ENCODE measurements at regions not wholly inside any gene's neighbourhood (a gene's known extent, or its start where the extent isn't known, plus 50 kb on each side); places are given as distances from the start of the nearest gene placed in this dataset.
"Not testable (repeated sequence)": the region's sequence is repeated elsewhere in the genome, so short reads cannot be mapped to it uniquely, and the experiment has no call there.

GRCh38 chrX:106484233-106484632 is 127.5 kb upstream of the RADX start:
- no peak for ATAC-seq
- TF ChIP-seq PATZ1 (CRISPR knock-in tag; IDR thresholded peaks at IDR 0.05; ENCODE audit: borderline replicate concordance): no peak
- no peak for TF ChIP-seq TSHZ2 (CRISPR knock-in tag; IDR thresholded peaks at IDR 0.05)
- TF ChIP-seq RARB (CRISPR knock-in tag; IDR thresholded peaks at IDR 0.05): no peak
- TF ChIP-seq ZC3H10 (CRISPR knock-in tag; IDR thresholded peaks at IDR 0.05): no peak
- no peak for TF ChIP-seq ZNF565 (CRISPR knock-in tag; conservative IDR thresholded peaks at IDR 0.05; ENCODE audit: low read depth)
- TF ChIP-seq CSDC2 (CRISPR knock-in tag; IDR thresholded peaks at IDR 0.05): no peak
- no peak for TF ChIP-seq PPARA (CRISPR knock-in tag; IDR thresholded peaks at IDR 0.05; ENCODE audit: borderline replicate concordance)

- not testable (repeated sequence) for ATAC-seq
These were observed 118.5 kb upstream of the RADX start for GRCh38 chrX:106493210-106493816.

GRCh38 chrX:106499473-106499872 is 112.3 kb upstream of the RADX start:
- no peak for ATAC-seq
- TF ChIP-seq CSRNP3 (CRISPR knock-in tag; IDR thresholded peaks at IDR 0.05): no peak
- TF ChIP-seq ZNF70 (CRISPR knock-in tag; IDR thresholded peaks at IDR 0.05): no peak
- TF ChIP-seq ESRRG (CRISPR knock-in tag; IDR thresholded peaks at IDR 0.05): no peak
- TF ChIP-seq PATZ1 (CRISPR knock-in tag; IDR thresholded peaks at IDR 0.05; ENCODE audit: borderline replicate concordance): no peak
- TF ChIP-seq PPARA (CRISPR knock-in tag; IDR thresholded peaks at IDR 0.05; ENCODE audit: borderline replicate concordance): no peak
- TF ChIP-seq TOX (CRISPR knock-in tag; IDR thresholded peaks at IDR 0.05; ENCODE audit: borderline replicate concordance): no peak
- no peak for TF ChIP-seq POU6F1 (CRISPR knock-in tag; IDR thresholded peaks at IDR 0.05; ENCODE audit: borderline replicate concordance, low read depth)
- no peak for TF ChIP-seq TSHZ2 (CRISPR knock-in tag; IDR thresholded peaks at IDR 0.05)
- no peak for TF ChIP-seq CREB5 (CRISPR knock-in tag; IDR thresholded peaks at IDR 0.05; ENCODE audit: low read depth)
- TF ChIP-seq ZC3H10 (CRISPR knock-in tag; IDR thresholded peaks at IDR 0.05): no peak
- TF ChIP-seq ARNTL (CRISPR knock-in tag; IDR thresholded peaks at IDR 0.05; ENCODE audit: borderline replicate concordance, low read depth): no peak
- TF ChIP-seq CSDC2 (CRISPR knock-in tag; IDR thresholded peaks at IDR 0.05): no peak
- no peak for TF ChIP-seq TCF4 (CRISPR knock-in tag; IDR thresholded peaks at IDR 0.05; ENCODE audit: borderline replicate concordance)
- TF ChIP-seq ZNF565 (CRISPR knock-in tag; conservative IDR thresholded peaks at IDR 0.05; ENCODE audit: low read depth): no peak
- no peak for TF ChIP-seq ZFP30 (CRISPR knock-in tag; IDR thresholded peaks at IDR 0.05)

Data from SK-N-SH treated with all-trans-retinoic acid at 6 μM for 48 hours (cell line).